ENCODE measurements at regions not wholly inside any gene's neighbourhood (a gene's known extent, or its start where the extent isn't known, plus 50 kb on each side); places are given as distances from the start of the nearest gene placed in this dataset.

GRCh38 chr9:23302281-23302680, 523.8 kb downstream of the ELAVL2 start:
- no peak overlapping the region for H3K27ac ChIP-seq (ENCODE audit: low read depth, low read length)
- H3K4me1 ChIP-seq (ENCODE audit: control insufficient read depth, low read length), result no peaks in the 10 kb centered on the region
- TF ChIP-seq CTCF (IDR thresholded peaks at IDR 0.05; ENCODE audit: low read depth, low read length, poor library complexity, severe bottlenecking) (no peak), EZH2phosphoT487 (IDR thresholded peaks at IDR 0.05; ENCODE audit: borderline replicate concordance, low read length) (no peak)
- H4K20me1 ChIP-seq (ENCODE audit: control insufficient read depth, insufficient read depth, low read depth, low read length), result no peaks in the 10 kb centered on the region
- no peaks in the 10 kb centered on the region for H3F3A ChIP-seq (ENCODE audit: control insufficient read depth, insufficient read depth)
- no peak overlapping the region for H3K4me2 ChIP-seq (ENCODE audit: low read length)
- no peak overlapping the region for H3K4me3 ChIP-seq (ENCODE audit: low read length)
- H3K79me2 ChIP-seq (ENCODE audit: control insufficient read depth, low read length), result no peaks in the 10 kb centered on the region
- H3K9me3 ChIP-seq (ENCODE audit: control insufficient read depth, insufficient read depth, low read length), result no peaks in the 10 kb centered on the region
- no peaks in the 10 kb centered on the region for H3K9me2 ChIP-seq (replicated peaks; ENCODE audit: control insufficient read depth, low read length)
- H3K27me3 ChIP-seq (ENCODE audit: control insufficient read depth, low read length), result no peaks in the 10 kb centered on the region
- no peaks in the 10 kb centered on the region for H3K36me3 ChIP-seq (ENCODE audit: control insufficient read depth, low read length)

DNA sequence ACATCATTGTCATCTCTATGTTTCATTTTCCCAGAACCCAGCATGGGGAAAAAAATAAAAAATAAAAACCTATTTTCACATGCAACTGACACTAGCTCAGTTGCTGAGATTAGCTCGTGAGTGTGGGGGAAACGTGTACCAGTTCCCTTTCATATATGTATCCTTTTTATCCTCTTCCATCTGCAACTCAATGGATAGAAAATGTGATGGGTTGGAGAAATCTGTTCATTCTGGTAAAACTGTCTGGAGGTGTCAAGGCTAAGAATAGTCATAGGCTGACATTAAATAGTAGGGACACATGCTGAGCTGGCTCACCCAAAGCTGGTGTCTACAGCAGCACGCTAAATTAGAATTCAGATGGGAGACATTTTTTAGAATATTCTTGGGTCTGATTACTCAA, 519.3 kb downstream of the ELAVL2 start:
- no peak for TF ChIP-seq CTCF (IDR thresholded peaks at IDR 0.05; ENCODE audit: low read depth, low read length, poor library complexity, severe bottlenecking)
- TF ChIP-seq EZH2phosphoT487 (IDR thresholded peaks at IDR 0.05; ENCODE audit: borderline replicate concordance, low read length), result no peak
- no peaks in the 10 kb centered on the region for H3K9me2 ChIP-seq (replicated peaks; ENCODE audit: control insufficient read depth, low read length)
- H4K20me1 ChIP-seq (ENCODE audit: control insufficient read depth, insufficient read depth, low read depth, low read length), result no peaks in the 10 kb centered on the region

GRCh38 chr9:23307731-23308513, 518.1 kb downstream of the ELAVL2 start:
- no peak for TF ChIP-seq CTCF (IDR thresholded peaks at IDR 0.05; ENCODE audit: low read depth, low read length, poor library complexity, severe bottlenecking)
- no peak for TF ChIP-seq EZH2phosphoT487 (IDR thresholded peaks at IDR 0.05; ENCODE audit: borderline replicate concordance, low read length)
- Histone ChIP-seq H3K9me3 (ENCODE audit: control insufficient read depth, insufficient read depth, low read length) (no peaks in the 10 kb centered on the region), H4K20me1 (ENCODE audit: control insufficient read depth, insufficient read depth, low read depth, low read length) (no peaks in the 10 kb centered on the region), H3K9me2 (replicated peaks; ENCODE audit: control insufficient read depth, low read length) (no peaks in the 10 kb centered on the region), H3K79me2 (ENCODE audit: control insufficient read depth, low read length) (no peaks in the 10 kb centered on the region), H3K4me2 (ENCODE audit: low read length) (no peak overlapping the region), H3F3A (ENCODE audit: control insufficient read depth, insufficient read depth) (no peaks in the 10 kb centered on the region), H3K4me3 (ENCODE audit: low read length) (no peak overlapping the region), H3K27ac (ENCODE audit: low read depth, low read length) (no peak overlapping the region), H3K27me3 (ENCODE audit: control insufficient read depth, low read length) (no peaks in the 10 kb centered on the region), H3K36me3 (ENCODE audit: control insufficient read depth, low read length) (no peaks in the 10 kb centered on the region), H3K4me1 (ENCODE audit: control insufficient read depth, low read length) (no peaks in the 10 kb centered on the region)

More for the DNA sequence above, 519.3 kb downstream of the ELAVL2 start:
- H3K27me3 ChIP-seq (ENCODE audit: control insufficient read depth, low read length), result no peaks in the 10 kb centered on the region
- no peak overlapping the region for H3K4me2 ChIP-seq (ENCODE audit: low read length)
- H3K9me3 ChIP-seq (ENCODE audit: control insufficient read depth, insufficient read depth, low read length), result no peaks in the 10 kb centered on the region
- H3K36me3 ChIP-seq (ENCODE audit: control insufficient read depth, low read length), result no peaks in the 10 kb centered on the region
- no peaks in the 10 kb centered on the region for H3K4me1 ChIP-seq (ENCODE audit: control insufficient read depth, low read length)
- no peaks in the 10 kb centered on the region for H3K79me2 ChIP-seq (ENCODE audit: control insufficient read depth, low read length)
- H3K4me3 ChIP-seq (ENCODE audit: low read length), result no peak overlapping the region
- no peaks in the 10 kb centered on the region for H3F3A ChIP-seq (ENCODE audit: control insufficient read depth, insufficient read depth)
- H3K27ac ChIP-seq (ENCODE audit: low read depth, low read length), result no peak overlapping the region

Measured in DOHH2 (cell line).